Muscle of back (tissue), 3 donors: ENCODE measurements at regions not wholly inside any gene's neighbourhood (a gene's known extent, or its start where the extent isn't known, plus 50 kb on each side); places are given as distances from the start of the nearest gene placed in this dataset.

Experiments
- DNase-seq, 3 donors: peaks; one replicate each; pipeline versions ENCODE4 v3.0.0 to v3.0.0-alpha.2; 2013

DNA sequence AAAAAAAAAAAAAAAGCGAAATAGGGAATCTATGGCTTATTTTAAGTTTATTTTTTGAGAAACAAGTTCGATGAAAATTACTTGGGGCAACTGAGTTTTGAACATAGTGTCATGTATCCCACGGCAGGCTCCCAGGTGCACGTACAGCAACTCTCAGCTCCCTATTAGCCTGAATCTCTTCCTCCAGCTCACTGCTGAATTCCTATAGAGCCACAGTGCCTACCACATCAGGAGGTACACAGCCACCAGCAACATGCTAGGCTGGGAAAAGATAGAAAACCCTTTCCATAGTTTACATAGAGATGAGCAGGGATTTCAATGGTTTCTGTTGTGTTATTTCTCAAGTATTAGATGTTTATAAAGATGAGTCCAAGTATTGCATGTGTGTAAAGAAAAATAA, 115.9 kb upstream of the RGMB start:
- no peak for DNase-seq

GRCh38 chr5:98663521-98663920, 109.9 kb upstream of the RGMB start:
- no peak for DNase-seq

DNA sequence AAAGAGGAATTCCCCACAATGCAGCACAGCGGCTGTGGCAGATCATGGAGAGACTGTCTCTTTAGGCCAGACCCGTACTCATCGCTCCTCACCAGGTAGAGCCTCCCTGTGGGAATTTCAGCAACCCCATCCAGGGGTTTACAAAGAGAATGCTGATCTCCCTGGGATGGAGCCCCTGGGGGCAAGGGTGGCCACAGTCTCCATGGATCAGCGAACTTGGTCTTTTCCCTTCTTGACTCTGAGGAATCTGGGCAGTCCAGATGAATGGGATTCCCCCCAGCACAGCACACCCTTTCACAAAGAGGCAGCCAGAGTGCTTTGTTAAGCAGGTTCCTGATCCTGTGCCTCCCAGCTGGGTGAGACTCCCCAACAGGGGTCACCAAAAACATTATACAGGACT, 108.7 kb upstream of the RGMB start:
- no peak for DNase-seq

DNA sequence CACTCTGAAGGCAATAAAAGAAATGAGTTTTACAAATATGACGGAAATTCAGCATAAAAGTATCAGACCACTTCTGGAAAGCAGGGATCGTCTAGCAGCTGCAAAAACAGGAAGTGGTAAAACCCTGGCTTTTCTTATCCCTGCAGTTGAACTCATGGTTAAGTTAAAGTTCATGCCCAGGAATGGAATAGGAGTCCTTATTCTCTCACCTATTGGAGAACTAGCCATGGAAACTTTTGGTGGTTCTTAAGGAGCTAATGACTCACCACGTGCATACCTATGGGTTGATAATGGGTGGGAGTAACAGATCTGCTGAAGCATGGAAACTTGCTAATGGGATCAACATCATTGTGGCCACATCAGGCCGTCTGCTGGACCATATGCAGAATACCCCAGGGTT, 93.5 kb upstream of the RGMB start:
- DNase-seq = no peak

GRCh38 chr5:98690002-98690401, 83.5 kb upstream of the RGMB start:
- no peak for DNase-seq

DNA sequence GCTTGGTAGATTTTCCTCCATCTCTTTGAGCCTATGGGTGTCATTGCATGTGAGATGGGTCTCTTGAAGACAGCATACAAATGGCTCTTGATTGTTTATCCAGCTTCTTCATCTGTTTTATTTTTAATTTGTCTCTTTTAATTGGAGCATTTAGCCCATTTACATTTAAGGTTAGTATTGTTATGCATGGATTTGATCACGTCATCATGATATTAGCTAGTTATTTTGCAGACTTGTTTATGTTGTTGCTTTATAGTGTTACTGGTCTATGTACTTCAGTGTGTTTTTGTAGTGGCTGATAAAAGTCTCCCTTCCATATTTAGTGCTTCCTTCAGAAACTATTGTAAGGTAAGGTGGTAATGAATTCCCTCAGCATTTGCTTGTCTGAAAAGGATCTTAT, 78.6 kb upstream of the RGMB start:
- DNase-seq = no peak

DNA sequence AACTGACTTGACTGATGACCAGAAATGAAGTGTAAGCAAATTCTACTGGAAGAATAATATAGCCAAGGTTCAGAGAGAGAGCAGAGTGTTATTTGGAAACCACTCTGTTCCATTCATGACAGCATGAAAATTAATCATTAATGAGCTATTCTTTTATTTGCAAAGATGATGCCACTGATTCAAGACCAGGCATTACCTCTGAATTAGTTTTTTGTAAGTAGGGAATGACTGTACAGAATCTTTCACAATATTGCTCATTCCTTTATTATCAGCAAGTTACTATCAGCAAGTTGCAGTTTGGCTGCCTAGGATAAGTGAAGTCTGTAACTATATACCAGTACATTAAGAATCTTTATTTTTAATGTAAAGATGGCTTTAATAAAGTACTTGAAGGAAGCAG, 75.1 kb upstream of the RGMB start:
- no peak for DNase-seq

DNA sequence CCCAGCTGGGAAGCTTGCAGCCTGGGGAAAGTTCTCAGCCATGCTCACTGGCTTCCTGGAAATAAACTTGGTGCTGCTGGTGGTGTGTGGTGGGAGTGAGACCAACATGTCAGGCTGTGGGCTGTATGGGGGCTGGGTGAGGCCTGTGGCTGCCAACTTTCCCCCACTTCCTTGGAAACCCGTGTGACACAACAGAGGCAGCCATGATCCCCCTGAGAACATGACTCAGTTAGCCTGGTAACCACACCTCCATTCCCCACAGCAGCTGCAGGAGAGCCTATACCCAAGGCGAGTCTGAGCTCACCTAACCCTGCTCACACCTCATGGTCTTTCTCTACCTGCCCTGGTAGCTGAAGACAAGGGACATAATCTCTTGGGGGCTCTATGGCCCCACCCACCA, 72.7 kb upstream of the RGMB start:
- no peak for DNase-seq

- DNase-seq = no peak
Observed at GRCh38 chr5:98705841-98706240, 67.6 kb upstream of the RGMB start.

- DNase-seq = no peak
Observed at GRCh38 chr5:98709681-98710080, 63.8 kb upstream of the RGMB start.

DNA sequence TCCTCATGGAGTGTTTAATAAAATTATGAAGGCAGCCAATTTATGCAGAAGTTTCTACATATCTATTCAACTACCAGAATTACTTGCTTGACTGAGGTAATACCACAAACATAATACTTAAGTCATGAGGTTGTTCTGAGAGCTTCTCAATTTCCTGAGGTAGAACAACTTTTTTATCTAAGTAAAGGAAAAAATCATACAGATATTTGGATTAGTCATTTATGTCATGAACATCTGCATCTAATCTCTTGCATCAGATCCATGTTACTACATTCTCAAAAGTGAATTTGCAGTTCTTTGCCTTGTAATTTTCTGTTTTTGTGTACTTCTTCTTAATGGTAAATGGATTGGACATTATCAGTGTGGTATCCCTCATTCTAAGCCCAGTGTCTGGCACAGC, 60.4 kb upstream of the RGMB start:
- peak in 1 of 3 donors; percentile 37 for DNase-seq

GRCh38 chr5:98713856-98714255, 59.6 kb upstream of the RGMB start:
- DNase-seq = no peak

GRCh38 chr5:98714710-98715288, 58.7 kb upstream of the RGMB start:
- DNase-seq = no peak

- DNase-seq = no peak
Observed at GRCh38 chr5:98721231-98721928, 52.1 kb upstream of the RGMB start.

DNA sequence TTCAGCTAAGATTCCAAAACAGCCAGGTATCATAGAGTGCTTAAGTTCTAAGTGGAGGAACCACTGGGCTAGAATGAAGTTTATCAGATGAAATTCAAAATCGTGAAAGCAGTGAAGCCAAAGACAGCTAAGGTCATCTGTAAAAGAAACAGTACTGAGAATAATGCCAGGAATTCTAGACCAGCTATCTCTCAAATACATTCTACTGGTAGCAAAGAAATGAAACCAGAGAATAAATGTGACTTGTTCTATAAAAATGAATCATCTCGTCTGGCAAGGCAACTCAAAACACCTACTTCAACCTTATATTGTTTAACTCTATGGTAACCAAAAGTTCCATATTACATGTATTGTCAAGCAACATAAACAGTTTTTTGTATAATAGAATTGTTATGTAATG, 51.3 kb upstream of the RGMB start:
- no peak for DNase-seq

GRCh38 chr5:98723061-98723460, 50.4 kb upstream of the RGMB start:
- no peak for DNase-seq
